H1 (cell line): ENCODE measurements at regions not wholly inside any gene's neighbourhood (a gene's known extent, or its start where the extent isn't known, plus 50 kb on each side); places are given as distances from the start of the nearest gene placed in this dataset.

Experiments
- CHD1 ChIP-seq: IDR thresholded peaks from 2 replicates; pipeline ENCODE4 v1.6.1; 2012; ENCODE audit warnings: low read depth, low read length, improper control_type of control experiment
- CHD7 ChIP-seq: fragments of 300-600 bp; sonication (generic); IDR thresholded peaks from 2 replicates; pipeline ENCODE4 v1.7.1; 2012; ENCODE audit warnings: low read length, moderate library complexity, mild to moderate bottlenecking, inconsistent platforms; ENCODE audit not compliant: insufficient replicate concordance

- TF ChIP-seq CHD7: no peak
- TF ChIP-seq CHD1: no peak
Observed at GRCh38 chr10:78847485-78847884, 221.3 kb upstream of the ZMIZ1 start (continued).
